HepG2 (cell line): ENCODE measurements at regions not wholly inside any gene's neighbourhood (a gene's known extent, or its start where the extent isn't known, plus 50 kb on each side); places are given as distances from the start of the nearest gene placed in this dataset.

Experiments used
- ATAC-seq: fragments of 200-7000 bp; cut with Tn5 transposase; 3 replicates; pipeline ENCODE4 v1.9.1; 2020; ENCODE audit warnings: mild to moderate bottlenecking, moderate library complexity
- BruUV-seq: library from RNA; stranded (reverse); fragments of 400-500 nt; replicated peaks from 2 replicates; lab custom pipeline; 2021; lab: Mats Ljungman, UMichigan
- CTCF ChIA-PET: fragments of 300-600 bp; formaldehyde crosslinking; extraction: SDS; loops from one replicate; lab custom pipeline; 2021; ENCODE audit warnings: low total read pairs, inconsistent platforms, low intra/inter-chr PET ratio; lab: Yijun Ruan, JAX
- POLR2A ChIA-PET: fragments of 350-600 bp; sonication (Branson Sonifier 250); formaldehyde crosslinking; loops from one replicate; lab custom pipeline; 2020; ENCODE audit warnings: antibody characterized with exemption, inconsistent platforms; lab: Yijun Ruan, JAX
- DNase-seq: peaks from one replicate; pipeline ENCODE4 v3.0.0-alpha.2; 2015; ENCODE audit warnings: low spot score
- FAIRE-seq: peaks from 3 replicates; lab custom pipeline; 2011; peaks lifted over from hg19 to GRCh38; lab: Jason Lieb, UNC
- H2AFZ ChIP-seq: one replicate; pipeline ENCODE4 v1.6.1; 2011; ENCODE audit warnings: low read length, inconsistent platforms
- H3K27ac ChIP-seq: fragments of 300-600 bp; 3 replicates; pipeline ENCODE4 v1.8.0; 2011; ENCODE audit warnings: mixed run types, mild to moderate bottlenecking, mixed read lengths, low read length, inconsistent platforms; ENCODE audit not compliant: insufficient read depth; ENCODE audit errors: extremely low read length
- H3K27me3 ChIP-seq, 2 experiments: fragments of 200-600 bp in 1 of 2; 2 replicates in 1 of 2; 3 replicates in 1 of 2; pipeline versions ENCODE4 v1.6.0 to v1.8.0; 2011; ENCODE audit warnings: low read length in 2 of 2, mild to moderate bottlenecking in 2 of 2, moderate library complexity in 2 of 2, inconsistent platforms in 1 of 2; ENCODE audit not compliant: insufficient read depth in 2 of 2, control insufficient read depth in 1 of 2
- H3K36me3 ChIP-seq, 2 experiments: fragments of 200-600 bp in 1 of 2; replicated peaks in 1 of 2; 2 replicates in 1 of 2; 3 replicates in 1 of 2; pipeline versions ENCODE4 v1.5.1 to v1.8.0; 2011; ENCODE audit warnings: low read length in 2 of 2, inconsistent platforms in 1 of 2; ENCODE audit not compliant: insufficient read depth in 2 of 2, control insufficient read depth in 1 of 2
- H3K4me1 ChIP-seq: 2 replicates; pipeline ENCODE4 v1.5.1; 2012; ENCODE audit warnings: low read length, inconsistent platforms; ENCODE audit not compliant: insufficient read depth
- H3K4me2 ChIP-seq: 2 replicates; pipeline ENCODE4 v1.6.0; 2011; ENCODE audit warnings: low read depth, low read length, inconsistent platforms
- H3K4me3 ChIP-seq, 3 experiments: fragments of 200-600 bp in 1 of 3; sonication (generic), shearing (Covaris generic) in 1 of 3; replicated peaks in 1 of 3; 2 replicates each; pipeline ENCODE4 v1.5.1; 2011 to 2016; ENCODE audit warnings: low read length in 3 of 3, inconsistent platforms in 2 of 3, low read depth in 2 of 3, mild to moderate bottlenecking in 2 of 3, control low read depth in 1 of 3, mixed read lengths in 1 of 3; ENCODE audit not compliant: insufficient read depth in 1 of 3
- H3K79me2 ChIP-seq: one replicate; pipeline ENCODE4 v1.6.1; 2011; ENCODE audit warnings: low read length, inconsistent platforms; ENCODE audit not compliant: insufficient read depth
- H3K9ac ChIP-seq: 2 replicates; pipeline ENCODE4 v1.6.0; 2011; ENCODE audit warnings: mild to moderate bottlenecking, low read depth, low read length, inconsistent platforms; ENCODE audit not compliant: insufficient read depth
- H3K9me3 ChIP-seq: 2 replicates; pipeline ENCODE4 v1.5.1; 2012; ENCODE audit warnings: mild to moderate bottlenecking, low read length
- H4K20me1 ChIP-seq: 2 replicates; pipeline ENCODE4 v1.6.0; 2011; ENCODE audit warnings: inconsistent platforms, mild to moderate bottlenecking, low read length, moderate library complexity; ENCODE audit not compliant: insufficient read depth
- ATF2 ChIP-seq: sonication (generic); formaldehyde crosslinking; IDR thresholded peaks from 2 replicates; pipeline ENCODE4 v1.4.0; 2020; ENCODE audit warnings: missing genetic modification reagents
- ATF7-NPFF ChIP-seq: sonication (generic); formaldehyde crosslinking; IDR thresholded peaks from 2 replicates; pipeline ENCODE4 v1.8.1; 2023; ENCODE audit warnings: mild to moderate bottlenecking, low read depth, missing genetic modification reagents, moderate library complexity
- CHCHD3 ChIP-seq: sonication (generic); formaldehyde crosslinking; IDR thresholded peaks from 2 replicates; pipeline ENCODE4 v1.8.0; 2022; ENCODE audit warnings: mild to moderate bottlenecking, missing genetic modification reagents, moderate library complexity
- CSRNP2 ChIP-seq: sonication (generic); formaldehyde crosslinking; conservative IDR thresholded peaks from 2 replicates; pipeline ENCODE4 v1.8.0; 2022; ENCODE audit warnings: low read depth, missing genetic modification reagents
- DMTF1 ChIP-seq: sonication (generic); formaldehyde crosslinking; IDR thresholded peaks from 2 replicates; pipeline ENCODE4 v1.4.0; 2020; ENCODE audit warnings: mild to moderate bottlenecking, missing genetic modification reagents
- LCORL ChIP-seq, 2 experiments: fragments of 450-650 bp in 1 of 2; sonication (generic) in 1 of 2; formaldehyde crosslinking in 1 of 2; IDR thresholded peaks; 2 replicates each; pipeline versions ENCODE4 v1.5.0 to v1.6.1; 2017 to 2020; ENCODE audit warnings: antibody characterized with exemption in 1 of 2, missing genetic modification reagents in 1 of 2
- MXD3 ChIP-seq: IDR thresholded peaks from 2 replicates; pipeline ENCODE4 v1.6.1; 2016; ENCODE audit warnings: mild to moderate bottlenecking, missing biosample characterization, missing genetic modification reagents
- NR2F1 ChIP-seq, 2 experiments: fragments of 450-650 bp in 1 of 2; formaldehyde crosslinking in 1 of 2; IDR thresholded peaks; 2 replicates each; pipeline versions ENCODE4 v1.5.0 to v1.6.1; 2016 to 2020; ENCODE audit warnings: mild to moderate bottlenecking in 1 of 2, missing compliant biosample characterization in 1 of 2, missing genetic modification reagents in 1 of 2, moderate library complexity in 1 of 2
- RXRA ChIP-seq: sonication (generic); formaldehyde crosslinking; IDR thresholded peaks from 2 replicates; pipeline ENCODE4 v1.5.1; 2020; ENCODE audit warnings: missing genetic modification reagents
- TARDBP ChIP-seq: sonication (generic); formaldehyde crosslinking; IDR thresholded peaks from 2 replicates; pipeline ENCODE4 v1.8.0; 2022; ENCODE audit warnings: mild to moderate bottlenecking, missing genetic modification reagents
- ZBTB7B ChIP-seq: sonication (generic); formaldehyde crosslinking; IDR thresholded peaks from 2 replicates; pipeline ENCODE4 v1.4.0; 2020; ENCODE audit warnings: missing genetic modification reagents
- ZNF280B ChIP-seq: sonication (generic); formaldehyde crosslinking; IDR thresholded peaks from 2 replicates; pipeline ENCODE4 v1.5.0; 2020; ENCODE audit warnings: missing genetic modification reagents, mild to moderate bottlenecking, borderline replicate concordance
- ZNF44 ChIP-seq: sonication (generic); formaldehyde crosslinking; IDR thresholded peaks from 2 replicates; pipeline ENCODE4 v1.5.1; 2020; ENCODE audit warnings: mild to moderate bottlenecking, missing genetic modification reagents
- WGBS: methylation state at CpG from one replicate; pipeline ENCODE4 v1.1.6; 2017; ENCODE audit warnings: low lambda C conversion rate; 5-methylcytosine and 5-hydroxymethylcytosine counted together
- in situ Hi-C: cut with HindIII; loops from 2 replicates; pipeline ENCODE4 v1.10.0; 2017; ENCODE audit warnings: low pct_unique_long_range_greater_than_20kb; ENCODE audit not compliant: extremely low pct_ligation_motif_present
- intact Hi-C: fragments of 100-400 bp; cut with micrococcal nuclease; formaldehyde crosslinking; loops from one replicate; pipeline ENCODE4 v1.10.0; 2022; ENCODE audit not compliant: unreplicated experiment

- TF ChIP-seq ZNF280B (no peak), ATF2 (no peak), ATF7-NPFF (CRISPR knock-in tag) (no peak)
Observed at GRCh38 chr11:95625164-95625900, 164.2 kb downstream of the FAM76B start (continued).

GRCh38 chr11:95616256-95616804, 173.3 kb downstream of the FAM76B start:
- no peaks in the 10 kb centered on the region for H4K20me1 ChIP-seq
- in situ Hi-C loops = no loop called here
- no peaks in the 10 kb centered on the region for H3K36me3 ChIP-seq
- FAIRE-seq (no peak), ATAC-seq (no peak)
- WGBS = 0% methylated on average over 1 of the region's 1 CpG
- H3K4me2 ChIP-seq = no peak overlapping the region
- no TSS peak for BruUV-seq
- intact Hi-C loops = no loop called here
- no peak overlapping the region for H3K4me3 ChIP-seq
- no peaks in the 10 kb centered on the region for H3K9me3 ChIP-seq
- no peak overlapping the region for H2AFZ ChIP-seq
- no peaks in the 10 kb centered on the region for H3K79me2 ChIP-seq
- no peak for TF ChIP-seq ZNF44 (CRISPR knock-in tag)
- TF ChIP-seq CHCHD3 = no peak
- no peak for TF ChIP-seq NR2F1 (CRISPR knock-in tag; IDR thresholded peaks at IDR 0.05)
- TF ChIP-seq LCORL (IDR thresholded peaks at IDR 0.05) = no peak
- TF ChIP-seq LCORL (CRISPR knock-in tag; IDR thresholded peaks at IDR 0.05) = no peak
- TF ChIP-seq DMTF1 (CRISPR knock-in tag) = no peak
- no peak for TF ChIP-seq TARDBP
- no peak for TF ChIP-seq CSRNP2 (CRISPR knock-in tag)
- TF ChIP-seq MXD3 (CRISPR knock-in tag) = no peak
- TF ChIP-seq ZBTB7B = no peak
- TF ChIP-seq RXRA (CRISPR knock-in tag) = no peak
- TF ChIP-seq, all 625 proteins: peak for 0
- Histone ChIP-seq H3K4me1 (no peaks in the 10 kb centered on the region), H3K27ac (no peak overlapping the region), H3K27me3 (no peaks in the 10 kb centered on the region; a peak in 1 of 5 replicates), H3K9ac (no peak overlapping the region)
- ChIA-PET CTCF (no interaction called here), POLR2A (no interaction called here)
- DNase-seq = no peak
